B cell (primary cell): ENCODE measurements at regions not wholly inside any gene's neighbourhood (a gene's known extent, or its start where the extent isn't known, plus 50 kb on each side); places are given as distances from the start of the nearest gene placed in this dataset.

Source experiments
- ATAC-seq: fragments of 200-7000 bp; cut with Tn5 transposase; one replicate; pipeline ENCODE4 v1.10.0; 2021; ENCODE audit warnings: low read depth, mild to moderate bottlenecking, moderate number of reproducible peaks, moderate library complexity
- CTCF ChIA-PET: fragments of 350-600 bp; sonication (Branson Sonifier 250); formaldehyde crosslinking; loops from one replicate; lab custom pipeline; 2021; ENCODE audit warnings: antibody characterized with exemption, inconsistent platforms; lab: Charles Lee
- POLR2A ChIA-PET: fragments of 350-600 bp; sonication (Branson Sonifier 250); formaldehyde crosslinking; loops from one replicate; lab custom pipeline; 2021; ENCODE audit warnings: antibody characterized with exemption; lab: Charles Lee
- DNase-seq: peaks from one replicate; pipeline ENCODE4 v3.0.0; 2013
- H2AFZ ChIP-seq: 2 replicates; pipeline ENCODE4 v1.6.1; 2012; ENCODE audit warnings: mild to moderate bottlenecking, low read depth, low read length; ENCODE audit not compliant: insufficient read depth, poor library complexity, severe bottlenecking
- H3K27ac ChIP-seq, 2 donors: 1 replicate in 1 of 2; 2 replicates in 1 of 2; pipeline ENCODE4 v1.5.1; 2012 to 2013; ENCODE audit warnings: low read length in 2 of 2, mild to moderate bottlenecking in 2 of 2, moderate library complexity in 1 of 2
- H3K27me3 ChIP-seq, 4 experiments: fragments of 200-600 bp in 1 of 4; sonication (generic) in 1 of 4; replicated peaks in 1 of 4; 1 replicate in 2 of 4; 2 replicates in 2 of 4; pipeline versions ENCODE4 v1.6.1 to v1.7.0; 2013 to 2016; ENCODE audit warnings: low read length in 3 of 4, mild to moderate bottlenecking in 2 of 4, mixed read lengths in 1 of 4, moderate library complexity in 1 of 4; ENCODE audit not compliant: insufficient read depth in 4 of 4, control insufficient read depth in 3 of 4; ENCODE audit errors: control extremely low read depth in 1 of 4
- H3K36me3 ChIP-seq, 2 experiments: replicated peaks in 1 of 2; 1 replicate in 1 of 2; 2 replicates in 1 of 2; pipeline versions ENCODE4 v1.6.1 to v1.7.1; 2013; ENCODE audit warnings: low read length in 1 of 2; ENCODE audit not compliant: insufficient read depth in 2 of 2, control insufficient read depth in 1 of 2; ENCODE audit errors: control extremely low read depth in 1 of 2, extremely low read depth in 1 of 2
- H3K4me1 ChIP-seq, 2 donors: fragments of 200-600 bp in 1 of 2; sonication (generic) in 1 of 2; 1 replicate in 1 of 2; 2 replicates in 1 of 2; pipeline versions ENCODE4 v1.5.1 to v1.6.1; 2013 to 2017; ENCODE audit warnings: low read length in 2 of 2; ENCODE audit not compliant: control insufficient read depth in 2 of 2, insufficient read depth in 2 of 2
- H3K4me2 ChIP-seq: replicated peaks from 2 replicates; pipeline ENCODE3; 2012; ENCODE audit warnings: mild to moderate bottlenecking, low read depth, low read length; ENCODE audit not compliant: poor library complexity, severe bottlenecking
- H3K4me3 ChIP-seq, 5 experiments: fragments of 200-600 bp in 1 of 5; sonication (generic) in 1 of 5; 1 replicate in 3 of 5; 2 replicates in 2 of 5; pipeline versions ENCODE4 v1.5.1 to v1.7.0; 2011 to 2016; ENCODE audit warnings: low read length in 4 of 5, mild to moderate bottlenecking in 4 of 5, low read depth in 2 of 5, control low read depth in 1 of 5, moderate library complexity in 1 of 5; ENCODE audit not compliant: insufficient read depth in 1 of 5; ENCODE audit errors: control extremely low read depth in 1 of 5, extremely low read depth in 1 of 5
- H3K79me2 ChIP-seq: fragments of 200-600 bp; sonication (generic); one replicate; pipeline ENCODE4 v1.6.0; 2016; ENCODE audit warnings: low read length; ENCODE audit not compliant: control insufficient read depth, insufficient read depth
- H3K9ac ChIP-seq: fragments of 200-600 bp; sonication (generic); 2 replicates; pipeline ENCODE4 v1.6.1; 2017; ENCODE audit warnings: mild to moderate bottlenecking, low read length, moderate library complexity
- H3K9me3 ChIP-seq, 3 donors: one replicate each; pipeline versions ENCODE4 v1.6.1 to v1.7.1; 2013; ENCODE audit warnings: low read length in 2 of 3; ENCODE audit not compliant: control insufficient read depth in 2 of 3, insufficient read depth in 1 of 3; ENCODE audit errors: control extremely low read depth in 1 of 3
- H4K20me1 ChIP-seq: 2 replicates; pipeline ENCODE4 v1.6.0; 2012; ENCODE audit warnings: mild to moderate bottlenecking, low read length; ENCODE audit not compliant: insufficient read depth, control insufficient read depth, poor library complexity, severe bottlenecking
- H3K27ac Mint-ChIP-seq: one replicate; pipeline ENCODE4 v1.8.0; 2021; ENCODE audit warnings: mixed read lengths
- H3K27me3 Mint-ChIP-seq: one replicate; pipeline ENCODE4 v1.8.0; 2021; ENCODE audit warnings: mixed read lengths
- H3K4me1 Mint-ChIP-seq: one replicate; pipeline ENCODE4 v1.8.0; 2021; ENCODE audit warnings: mixed read lengths
- H3K4me3 Mint-ChIP-seq: one replicate; pipeline ENCODE4 v1.8.0; 2021; ENCODE audit warnings: mixed read lengths
- H3K9me3 Mint-ChIP-seq: one replicate; pipeline ENCODE4 v1.8.0; 2022; ENCODE audit warnings: mixed read lengths; ENCODE audit not compliant: insufficient read depth
- CTCF ChIP-seq: fragments of 200-600 bp; IDR thresholded peaks from one replicate; pipeline ENCODE4 v1.8.0; 2022; ENCODE audit warnings: antibody characterized with exemption, mild to moderate bottlenecking
- EZH2 ChIP-seq: IDR thresholded peaks from 2 replicates; pipeline ENCODE4 v1.6.1; 2012; ENCODE audit warnings: borderline replicate concordance, low read depth, mild to moderate bottlenecking, moderate library complexity, low read length; ENCODE audit not compliant: insufficient read depth, poor library complexity, severe bottlenecking
- WGBS: methylation state at CpG from one replicate; pipeline ENCODE4 v1.1.5; 2013; ENCODE audit warnings: missing lambda C conversion rate; ENCODE audit not compliant: insufficient coverage; 5-methylcytosine and 5-hydroxymethylcytosine counted together
- intact Hi-C: fragments of 100-400 bp; cut with micrococcal nuclease; formaldehyde crosslinking; loops from one replicate; pipeline ENCODE4 v1.10.0; 2022

DNA sequence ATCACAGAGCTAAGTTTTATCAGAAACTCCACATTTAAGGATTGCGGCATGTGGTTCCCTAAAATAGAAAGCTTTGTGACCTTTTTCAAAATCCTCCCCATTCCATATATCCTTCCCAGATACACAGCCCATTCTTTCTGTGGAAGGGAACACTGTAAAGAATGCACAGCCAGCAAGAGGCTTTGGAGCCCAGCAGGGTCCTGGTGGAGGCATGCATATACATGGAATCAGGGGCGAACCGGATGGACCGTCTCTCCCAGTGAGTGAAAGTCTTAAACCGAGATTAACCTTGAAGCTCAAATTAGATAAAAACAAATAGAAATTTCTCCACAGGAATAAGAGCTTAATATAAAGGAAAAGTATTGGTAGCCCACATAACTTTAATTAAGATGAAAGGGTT, 436.2 kb upstream of the MDFIC2 start:
- ATAC-seq (no peak), DNase-seq (no peak)
- Histone ChIP-seq H3K9me3 (no peaks in the 10 kb centered on the region), H3K4me3 (no peak overlapping the region), H3K36me3 (no peaks in the 10 kb centered on the region), H3K4me1 (no peaks in the 10 kb centered on the region), H2AFZ (no peak overlapping the region), H3K79me2 (no peaks in the 10 kb centered on the region), H3K4me2 (no peak overlapping the region), H3K27ac (no peak overlapping the region), H3K27me3 (peaks cover 0 to 6% (median 2%) of the 10 kb centered on the region in 4 experiments), H3K9ac (no peak overlapping the region), H4K20me1 (no peaks in the 10 kb centered on the region)
- H3K27me3 Mint-ChIP-seq = peaks cover 18% of the 10 kb centered on the region
- TF ChIP-seq CTCF (no peak), EZH2 (no peak)
- H3K4me3 Mint-ChIP-seq = no peak overlapping the region
- no peaks in the 10 kb centered on the region for H3K4me1 Mint-ChIP-seq
- intact Hi-C loops = no loop called here
- no peak overlapping the region for H3K27ac Mint-ChIP-seq
- CTCF ChIA-PET = no interaction called here
- H3K9me3 Mint-ChIP-seq = no peaks in the 10 kb centered on the region
- POLR2A ChIA-PET = no interaction called here
- WGBS = no CpG with 5 or more reads among the region's 5 CpGs

DNA sequence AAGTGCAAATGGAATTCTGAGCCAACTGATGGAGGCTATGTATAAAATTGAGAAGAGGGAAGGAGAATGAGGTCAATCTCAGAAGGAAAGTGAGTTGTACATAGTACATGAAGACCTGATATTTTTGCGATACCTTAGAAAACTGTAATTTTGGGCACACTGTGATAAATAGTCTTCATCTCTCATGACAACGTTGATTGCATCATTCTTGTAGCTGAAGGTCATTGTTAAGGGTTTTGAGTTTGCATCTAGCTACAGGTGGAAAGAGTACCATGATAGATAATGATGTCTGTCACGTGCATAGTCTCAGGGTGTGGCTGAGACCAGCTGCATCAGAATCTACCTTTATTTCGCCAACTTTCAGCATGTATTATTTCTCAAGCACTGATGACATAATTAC, 435.4 kb upstream of the MDFIC2 start:
- H3K27me3 ChIP-seq = peaks cover 0 to 6% (median 2%) of the 10 kb centered on the region in 4 experiments
- H3K27ac Mint-ChIP-seq = no peak overlapping the region
- H2AFZ ChIP-seq = no peak overlapping the region
- CTCF ChIA-PET = no interaction called here
- intact Hi-C loops = no loop called here
- no peak overlapping the region for H3K4me3 Mint-ChIP-seq
- no peak overlapping the region for H3K4me3 ChIP-seq
- POLR2A ChIA-PET = no interaction called here
- peaks cover 18% of the 10 kb centered on the region for H3K27me3 Mint-ChIP-seq
- H3K27ac ChIP-seq = no peak overlapping the region
- H3K9me3 ChIP-seq = no peaks in the 10 kb centered on the region
- no peaks in the 10 kb centered on the region for H3K4me1 Mint-ChIP-seq
- H4K20me1 ChIP-seq = no peaks in the 10 kb centered on the region
- no peaks in the 10 kb centered on the region for H3K9me3 Mint-ChIP-seq
- 100% methylated on average over 2 of the region's 4 CpGs for WGBS
- H3K79me2 ChIP-seq = no peaks in the 10 kb centered on the region
- no peaks in the 10 kb centered on the region for H3K4me1 ChIP-seq
- ATAC-seq (no peak), DNase-seq (no peak)
- no peak overlapping the region for H3K4me2 ChIP-seq
- H3K36me3 ChIP-seq = no peaks in the 10 kb centered on the region
- TF ChIP-seq CTCF = no peak
- no peak for TF ChIP-seq EZH2
- no peak overlapping the region for H3K9ac ChIP-seq
